Vagina (tissue), 2 donors: ENCODE measurements at regions not wholly inside any gene's neighbourhood (a gene's known extent, or its start where the extent isn't known, plus 50 kb on each side); places are given as distances from the start of the nearest gene placed in this dataset.

Experiments
- DNase-seq, 2 donors: peaks; one replicate each; pipeline ENCODE4 v3.0.0-alpha.2; 2017; ENCODE audit errors: extremely low spot score in 2 of 2
- H3K27ac ChIP-seq: fragments of 200-600 bp; sonication (generic); one replicate; pipeline ENCODE4 v1.5.1; 2019
- H3K27me3 ChIP-seq: fragments of 200-600 bp; sonication (generic); one replicate; pipeline ENCODE4 v1.5.1; 2019
- H3K36me3 ChIP-seq, 2 donors: fragments of 200-600 bp; sonication (generic); one replicate each; pipeline ENCODE4 v1.5.1; 2017 to 2019
- H3K4me1 ChIP-seq: fragments of 200-600 bp; sonication (generic); one replicate; pipeline ENCODE4 v1.5.1; 2019
- H3K4me3 ChIP-seq, 2 donors: fragments of 200-600 bp; sonication (generic); 1 replicate in 1 of 2; 2 replicates in 1 of 2; pipeline ENCODE4 v1.5.1; 2016 to 2019
- H3K9me3 ChIP-seq: fragments of 200-600 bp; sonication (generic); one replicate; pipeline ENCODE4 v1.5.1; 2019
- POLR2A ChIP-seq, 2 donors: fragments of 450-650 bp; IDR thresholded peaks; one replicate each; pipeline ENCODE4 v1.6.1; 2017; ENCODE audit warnings: antibody characterized with exemption in 2 of 2, mild to moderate bottlenecking in 2 of 2, moderate library complexity in 2 of 2
- POLR2AphosphoS5 ChIP-seq, 2 donors: sonication (generic); formaldehyde crosslinking; IDR thresholded peaks; one replicate each; pipeline ENCODE4 v1.9.0; 2017; ENCODE audit warnings: antibody characterized with exemption in 2 of 2, mild to moderate bottlenecking in 2 of 2, low read depth in 1 of 2; ENCODE audit not compliant: insufficient read depth in 1 of 2
- intact Hi-C: fragments of 100-400 bp; cut with DNase I; formaldehyde crosslinking; loops from one replicate; pipeline ENCODE4 v1.15.1; 2023
- TF ChIP-seq, protein P1 (sequence below), 3 experiments: fragments of 450-650 bp in 2 of 3; fragments of 200-600 bp in 1 of 3; sonication (generic) in 1 of 3; IDR thresholded peaks; one replicate each; pipeline ENCODE4 v1.5.1; 2017 to 2019; ENCODE audit warnings: antibody characterized with exemption in 3 of 3, mild to moderate bottlenecking in 2 of 3, moderate library complexity in 2 of 3

- Histone ChIP-seq H3K27me3 (no peaks in the 10 kb centered on the region), H3K27ac (no peak overlapping the region), H3K9me3 (no peaks in the 10 kb centered on the region), H3K4me1 (no peaks in the 10 kb centered on the region), H3K4me3 (no peak overlapping the region), H3K36me3 (no peaks in the 10 kb centered on the region)
- TF ChIP-seq, protein P1, sequence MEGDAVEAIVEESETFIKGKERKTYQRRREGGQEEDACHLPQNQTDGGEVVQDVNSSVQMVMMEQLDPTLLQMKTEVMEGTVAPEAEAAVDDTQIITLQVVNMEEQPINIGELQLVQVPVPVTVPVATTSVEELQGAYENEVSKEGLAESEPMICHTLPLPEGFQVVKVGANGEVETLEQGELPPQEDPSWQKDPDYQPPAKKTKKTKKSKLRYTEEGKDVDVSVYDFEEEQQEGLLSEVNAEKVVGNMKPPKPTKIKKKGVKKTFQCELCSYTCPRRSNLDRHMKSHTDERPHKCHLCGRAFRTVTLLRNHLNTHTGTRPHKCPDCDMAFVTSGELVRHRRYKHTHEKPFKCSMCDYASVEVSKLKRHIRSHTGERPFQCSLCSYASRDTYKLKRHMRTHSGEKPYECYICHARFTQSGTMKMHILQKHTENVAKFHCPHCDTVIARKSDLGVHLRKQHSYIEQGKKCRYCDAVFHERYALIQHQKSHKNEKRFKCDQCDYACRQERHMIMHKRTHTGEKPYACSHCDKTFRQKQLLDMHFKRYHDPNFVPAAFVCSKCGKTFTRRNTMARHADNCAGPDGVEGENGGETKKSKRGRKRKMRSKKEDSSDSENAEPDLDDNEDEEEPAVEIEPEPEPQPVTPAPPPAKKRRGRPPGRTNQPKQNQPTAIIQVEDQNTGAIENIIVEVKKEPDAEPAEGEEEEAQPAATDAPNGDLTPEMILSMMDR (IDR thresholded peaks at IDR 0.05) = no peak
- no peak for TF ChIP-seq POLR2AphosphoS5 (IDR thresholded peaks at IDR 0.05; ENCODE audit: insufficient read depth in 1 of 2, low read depth in 1 of 2)
- TF ChIP-seq POLR2A (IDR thresholded peaks at IDR 0.05) = no peak
- intact Hi-C loops = no loop called here
- DNase-seq = no peak
These were observed 288.8 kb upstream of the LMCD1 start for GRCh38 chr3:8212794-8213193.

GRCh38 chr3:8213286-8213685 is 288.3 kb upstream of the LMCD1 start:
- TF ChIP-seq, protein P1 (IDR thresholded peaks at IDR 0.05) = no peak
- no peak for TF ChIP-seq POLR2AphosphoS5 (IDR thresholded peaks at IDR 0.05; ENCODE audit: insufficient read depth in 1 of 2, low read depth in 1 of 2)
- TF ChIP-seq POLR2A (IDR thresholded peaks at IDR 0.05) = no peak
- H3K27me3 ChIP-seq = no peaks in the 10 kb centered on the region
- no peaks in the 10 kb centered on the region for H3K9me3 ChIP-seq
- intact Hi-C loops = no loop called here
- no peaks in the 10 kb centered on the region for H3K4me1 ChIP-seq
- no peak overlapping the region for H3K27ac ChIP-seq
- DNase-seq = no peak
- H3K36me3 ChIP-seq = no peaks in the 10 kb centered on the region
- H3K4me3 ChIP-seq = no peak overlapping the region

GRCh38 chr3:8215821-8216220 is 285.8 kb upstream of the LMCD1 start:
- intact Hi-C loops = no loop called here

GRCh38 chr3:8218353-8218940 is 283.2 kb upstream of the LMCD1 start:
- no peaks in the 10 kb centered on the region for H3K9me3 ChIP-seq
- no peaks in the 10 kb centered on the region for H3K4me1 ChIP-seq
- H3K36me3 ChIP-seq = no peaks in the 10 kb centered on the region
- H3K27ac ChIP-seq = no peak overlapping the region
- intact Hi-C loops = no loop called here
- no peak for DNase-seq
- H3K27me3 ChIP-seq = no peaks in the 10 kb centered on the region
- TF ChIP-seq, protein P1 (IDR thresholded peaks at IDR 0.05) = no peak
- TF ChIP-seq POLR2A (IDR thresholded peaks at IDR 0.05) (no peak), POLR2AphosphoS5 (IDR thresholded peaks at IDR 0.05; ENCODE audit: insufficient read depth in 1 of 2, low read depth in 1 of 2) (no peak)
- no peak overlapping the region for H3K4me3 ChIP-seq

More at GRCh38 chr3:8215821-8216220, 285.8 kb upstream of the LMCD1 start:
- no peaks in the 10 kb centered on the region for H3K36me3 ChIP-seq
- no peaks in the 10 kb centered on the region for H3K9me3 ChIP-seq
- H3K27ac ChIP-seq = no peak overlapping the region
- H3K27me3 ChIP-seq = no peaks in the 10 kb centered on the region
- H3K4me1 ChIP-seq = no peaks in the 10 kb centered on the region
- TF ChIP-seq POLR2AphosphoS5 (IDR thresholded peaks at IDR 0.05; ENCODE audit: insufficient read depth in 1 of 2, low read depth in 1 of 2) (no peak), POLR2A (IDR thresholded peaks at IDR 0.05) (no peak)
- TF ChIP-seq, protein P1 (IDR thresholded peaks at IDR 0.05) = no peak
- DNase-seq = no peak
- no peak overlapping the region for H3K4me3 ChIP-seq

GRCh38 chr3:8220291-8220690 is 281.3 kb upstream of the LMCD1 start:
- Histone ChIP-seq H3K4me1 (no peaks in the 10 kb centered on the region), H3K4me3 (no peak overlapping the region), H3K36me3 (no peaks in the 10 kb centered on the region), H3K27me3 (no peaks in the 10 kb centered on the region), H3K27ac (no peak overlapping the region), H3K9me3 (no peaks in the 10 kb centered on the region)
- intact Hi-C loops = no loop called here
- no peak for TF ChIP-seq POLR2AphosphoS5 (IDR thresholded peaks at IDR 0.05; ENCODE audit: insufficient read depth in 1 of 2, low read depth in 1 of 2)
- no peak for TF ChIP-seq POLR2A (IDR thresholded peaks at IDR 0.05)
- TF ChIP-seq, protein P1 (IDR thresholded peaks at IDR 0.05) = no peak
- no peak for DNase-seq
